GM23248 (cell line): ENCODE measurements at regions not wholly inside any gene's neighbourhood (a gene's known extent, or its start where the extent isn't known, plus 50 kb on each side); places are given as distances from the start of the nearest gene placed in this dataset.

Experiments used
- EZH2 ChIP-seq: fragments of 200-600 bp; sonication (generic); IDR thresholded peaks from 2 replicates; pipeline ENCODE4 v1.6.1; 2018; ENCODE audit warnings: antibody characterized with exemption, mild to moderate bottlenecking; ENCODE audit not compliant: insufficient read depth, poor library complexity, severe bottlenecking
- EZH2phosphoT487 ChIP-seq: fragments of 200-600 bp; sonication (generic); IDR thresholded peaks from 2 replicates; pipeline ENCODE4 v1.6.1; 2018; ENCODE audit warnings: antibody characterized with exemption, moderate library complexity, mild to moderate bottlenecking, low read depth; ENCODE audit not compliant: insufficient read depth

- TF ChIP-seq EZH2phosphoT487 (no peak), EZH2 (no peak)
Measured at GRCh38 chr1:229017091-229017490, 253.8 kb upstream of the RAB4A start.
